AG09309 (cell line): ENCODE measurements at regions not wholly inside any gene's neighbourhood (a gene's known extent, or its start where the extent isn't known, plus 50 kb on each side); places are given as distances from the start of the nearest gene placed in this dataset.
A peak's percentile ranks its signal among the peaks of the same experiment; 100 is the strongest.

Experiments used
- DNase-seq: peaks from one replicate; pipeline ENCODE4 v3.0.0-alpha.2; 2010; ENCODE audit warnings: low read depth
- H3K4me3 ChIP-seq: 2 replicates; pipeline ENCODE4 v1.5.1; 2011; ENCODE audit warnings: mild to moderate bottlenecking, low read depth, low read length, moderate library complexity; ENCODE audit not compliant: control insufficient read depth
- TF ChIP-seq, protein P1 (sequence below): IDR thresholded peaks from 2 replicates; pipeline ENCODE4 v1.5.1; 2011; ENCODE audit warnings: mild to moderate bottlenecking, low read depth, low read length, inconsistent platforms; ENCODE audit not compliant: insufficient read depth, control insufficient read depth; ENCODE audit errors: missing control alignments

DNA sequence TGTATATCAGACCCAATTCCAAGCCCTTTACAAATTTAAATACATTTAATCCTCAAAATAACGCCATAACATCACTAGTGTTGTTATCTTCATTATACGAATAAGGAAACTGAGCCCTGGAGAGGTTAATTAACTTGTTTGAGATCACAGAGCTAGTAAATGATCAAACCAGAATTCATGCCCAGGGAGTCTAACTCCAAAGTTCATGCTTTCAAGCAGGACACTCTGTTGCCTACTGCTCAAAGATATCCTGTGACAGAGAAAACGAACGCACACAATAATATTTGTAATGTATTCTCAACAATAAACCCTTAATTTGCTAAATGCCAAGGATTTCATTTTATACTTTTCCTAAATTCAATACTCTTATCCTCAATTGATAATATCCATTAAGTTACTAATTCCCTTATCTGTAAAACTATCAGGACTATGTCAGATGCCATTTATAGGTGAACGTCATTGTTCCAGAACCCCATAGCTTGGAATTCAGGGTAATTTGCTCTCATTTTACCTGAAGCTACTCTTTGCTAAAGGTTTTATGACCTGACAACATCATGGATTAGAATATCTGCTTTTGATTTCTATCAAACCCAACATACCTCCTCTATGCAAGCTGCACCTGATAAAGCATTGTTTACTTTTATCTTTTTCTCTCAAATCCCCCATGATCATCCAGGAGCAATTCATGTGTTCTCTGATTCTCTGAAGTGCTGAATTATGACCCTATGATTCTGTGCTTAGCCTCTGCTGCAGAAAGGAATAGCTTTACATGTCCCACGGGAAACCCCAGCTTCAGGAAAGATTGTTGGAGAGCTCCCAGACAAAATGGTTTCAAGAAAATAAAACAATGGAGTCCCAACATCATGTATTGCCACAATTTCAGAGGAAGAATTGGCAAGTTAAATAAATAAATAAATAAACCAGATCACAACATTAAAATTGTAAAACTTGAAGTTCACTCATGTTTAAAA is 150.2 kb upstream of the CDK1 start:
- DNase-seq, result no peak
- H3K4me3 ChIP-seq, result no peak overlapping the region
- TF ChIP-seq, protein P1, sequence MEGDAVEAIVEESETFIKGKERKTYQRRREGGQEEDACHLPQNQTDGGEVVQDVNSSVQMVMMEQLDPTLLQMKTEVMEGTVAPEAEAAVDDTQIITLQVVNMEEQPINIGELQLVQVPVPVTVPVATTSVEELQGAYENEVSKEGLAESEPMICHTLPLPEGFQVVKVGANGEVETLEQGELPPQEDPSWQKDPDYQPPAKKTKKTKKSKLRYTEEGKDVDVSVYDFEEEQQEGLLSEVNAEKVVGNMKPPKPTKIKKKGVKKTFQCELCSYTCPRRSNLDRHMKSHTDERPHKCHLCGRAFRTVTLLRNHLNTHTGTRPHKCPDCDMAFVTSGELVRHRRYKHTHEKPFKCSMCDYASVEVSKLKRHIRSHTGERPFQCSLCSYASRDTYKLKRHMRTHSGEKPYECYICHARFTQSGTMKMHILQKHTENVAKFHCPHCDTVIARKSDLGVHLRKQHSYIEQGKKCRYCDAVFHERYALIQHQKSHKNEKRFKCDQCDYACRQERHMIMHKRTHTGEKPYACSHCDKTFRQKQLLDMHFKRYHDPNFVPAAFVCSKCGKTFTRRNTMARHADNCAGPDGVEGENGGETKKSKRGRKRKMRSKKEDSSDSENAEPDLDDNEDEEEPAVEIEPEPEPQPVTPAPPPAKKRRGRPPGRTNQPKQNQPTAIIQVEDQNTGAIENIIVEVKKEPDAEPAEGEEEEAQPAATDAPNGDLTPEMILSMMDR, result no peak

DNA sequence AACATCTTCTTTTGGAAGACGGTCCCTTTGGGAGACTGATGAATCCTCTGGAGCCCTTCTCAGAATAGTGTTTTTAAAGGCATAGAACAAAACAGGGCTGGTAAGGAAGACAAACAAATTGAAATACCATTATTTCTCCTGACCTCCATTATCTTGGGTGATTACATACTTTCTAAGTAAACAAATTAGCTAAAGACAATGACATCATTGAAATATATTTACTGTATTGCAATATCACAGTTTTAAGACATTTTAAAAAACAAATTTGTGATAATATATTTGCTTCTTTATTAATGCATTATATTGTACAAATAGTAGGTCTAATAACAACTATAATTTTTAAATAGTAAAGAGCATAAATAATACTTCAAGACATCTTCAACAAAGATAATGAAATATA is 152.2 kb upstream of the CDK1 start:
- no peak for DNase-seq
- TF ChIP-seq, protein P1, result no peak
- H3K4me3 ChIP-seq, result no peak overlapping the region

DNA sequence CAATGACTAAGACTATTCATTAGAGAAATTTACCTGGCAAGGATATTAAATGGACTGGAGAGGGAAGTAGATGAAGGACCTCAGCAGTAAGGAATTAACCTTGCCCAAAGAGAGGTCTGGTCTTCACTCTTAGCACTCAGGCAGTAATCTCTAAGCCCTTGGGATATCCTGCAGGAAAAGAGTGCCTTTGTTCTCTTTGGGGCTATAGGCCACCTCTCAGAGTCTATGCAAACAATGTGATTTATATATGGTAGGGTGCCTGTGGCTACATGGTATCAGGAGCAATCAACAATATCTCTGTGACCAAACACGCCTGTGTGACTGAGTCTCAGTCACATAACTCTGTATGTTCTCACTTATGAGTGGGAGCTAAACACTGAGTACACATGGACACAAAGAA is 154.7 kb upstream of the CDK1 start:
- TF ChIP-seq, protein P1, result no peak
- DNase-seq, result no peak
- H3K4me3 ChIP-seq, result no peak overlapping the region

DNA sequence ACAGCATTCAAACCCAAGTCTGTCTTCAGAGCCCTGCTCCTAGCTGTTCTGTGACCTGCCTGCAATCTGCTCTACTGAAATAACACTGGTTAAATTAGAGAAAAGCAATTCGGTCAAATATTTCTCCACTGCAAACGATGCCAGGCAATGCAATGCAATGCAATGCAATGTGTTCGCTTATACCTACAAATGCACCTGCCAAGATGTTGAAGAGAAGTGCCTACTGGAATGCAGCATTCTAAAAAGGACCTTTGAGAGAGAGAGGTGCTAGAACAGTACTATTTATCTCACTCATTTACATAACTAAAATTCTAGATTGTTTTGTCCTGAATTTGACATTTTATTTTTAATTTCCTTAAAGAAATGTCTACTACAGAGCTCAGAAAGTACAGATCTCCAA is 157.3 kb upstream of the CDK1 start:
- no peak for DNase-seq
- TF ChIP-seq, protein P1, result no peak
- no peak overlapping the region for H3K4me3 ChIP-seq

DNA sequence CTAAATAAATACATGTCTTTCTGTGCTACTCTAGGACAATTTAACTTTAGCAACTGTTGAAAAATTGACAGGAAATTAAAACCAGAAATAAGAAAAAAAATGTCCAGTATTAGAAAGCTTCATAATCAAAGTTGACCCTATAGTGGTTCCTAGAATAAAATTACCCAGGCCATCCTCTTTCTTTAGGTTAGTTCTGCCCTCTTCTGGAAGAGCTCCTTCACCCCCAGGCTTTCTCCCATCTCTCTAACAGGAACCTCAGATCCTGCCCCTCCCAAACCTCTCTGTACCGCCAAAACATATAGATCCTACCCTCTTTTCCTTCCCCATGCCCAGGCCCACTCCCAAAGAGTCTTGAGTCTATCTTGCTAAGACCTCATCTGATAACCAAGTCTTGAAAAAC is 159.4 kb upstream of the CDK1 start:
- DNase-seq, result no peak
- TF ChIP-seq, protein P1, result peak; percentile 12
- no peak overlapping the region for H3K4me3 ChIP-seq

DNA sequence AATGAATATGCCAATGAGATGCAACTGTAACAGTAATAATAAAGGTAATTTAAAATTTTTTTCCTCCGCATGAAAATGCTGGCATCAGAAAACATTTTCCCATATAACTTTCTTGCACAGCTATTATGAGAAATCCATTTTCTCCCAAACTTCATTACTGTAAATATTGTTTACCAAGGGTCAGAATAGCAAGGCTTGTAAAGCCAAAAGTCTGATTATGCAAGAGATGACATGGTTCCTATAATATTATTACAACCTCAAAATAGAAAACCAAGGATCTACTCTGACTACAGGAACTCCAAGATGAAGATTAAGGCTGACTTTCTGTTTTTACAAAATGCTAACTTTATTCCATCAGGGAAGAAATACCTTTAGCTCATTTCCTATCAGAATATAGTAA is 162.7 kb upstream of the CDK1 start:
- no peak overlapping the region for H3K4me3 ChIP-seq
- TF ChIP-seq, protein P1, result no peak
- DNase-seq, result no peak
